Loucy (cell line): ENCODE measurements at regions not wholly inside any gene's neighbourhood (a gene's known extent, or its start where the extent isn't known, plus 50 kb on each side); places are given as distances from the start of the nearest gene placed in this dataset.

Experiments
- EZH2phosphoT487 ChIP-seq: fragments of 200-600 bp; IDR thresholded peaks from 2 replicates; pipeline ENCODE4 v1.6.1; 2018; ENCODE audit warnings: antibody characterized with exemption, mild to moderate bottlenecking, moderate library complexity, borderline replicate concordance
- TF ChIP-seq, protein P1 (sequence below): fragments of 200-600 bp; sonication (generic); conservative IDR thresholded peaks from 2 replicates; pipeline ENCODE4 v1.5.1; 2014; ENCODE audit warnings: mild to moderate bottlenecking, antibody characterized with exemption, low read length

DNA sequence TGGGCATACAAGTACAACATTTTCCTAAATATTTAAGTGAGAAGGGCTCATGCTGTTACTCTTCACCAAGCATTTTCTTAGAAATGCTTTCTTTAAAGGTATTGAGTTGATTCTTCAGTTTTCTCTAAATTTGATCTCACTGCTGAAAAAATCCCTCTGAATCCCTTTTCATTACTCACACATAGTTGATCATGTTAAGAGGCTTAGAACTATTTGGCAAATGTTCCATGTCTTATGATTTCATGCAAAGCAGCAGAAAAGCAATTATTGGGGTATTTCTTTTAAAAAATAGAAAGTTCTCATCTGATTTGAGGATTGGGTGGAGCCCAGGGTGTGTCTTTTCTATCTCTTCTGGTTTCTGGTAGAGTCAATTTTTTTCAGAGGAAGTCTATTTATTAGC is 1079.8 kb upstream of the ZEB2 start:
- TF ChIP-seq, protein P1, sequence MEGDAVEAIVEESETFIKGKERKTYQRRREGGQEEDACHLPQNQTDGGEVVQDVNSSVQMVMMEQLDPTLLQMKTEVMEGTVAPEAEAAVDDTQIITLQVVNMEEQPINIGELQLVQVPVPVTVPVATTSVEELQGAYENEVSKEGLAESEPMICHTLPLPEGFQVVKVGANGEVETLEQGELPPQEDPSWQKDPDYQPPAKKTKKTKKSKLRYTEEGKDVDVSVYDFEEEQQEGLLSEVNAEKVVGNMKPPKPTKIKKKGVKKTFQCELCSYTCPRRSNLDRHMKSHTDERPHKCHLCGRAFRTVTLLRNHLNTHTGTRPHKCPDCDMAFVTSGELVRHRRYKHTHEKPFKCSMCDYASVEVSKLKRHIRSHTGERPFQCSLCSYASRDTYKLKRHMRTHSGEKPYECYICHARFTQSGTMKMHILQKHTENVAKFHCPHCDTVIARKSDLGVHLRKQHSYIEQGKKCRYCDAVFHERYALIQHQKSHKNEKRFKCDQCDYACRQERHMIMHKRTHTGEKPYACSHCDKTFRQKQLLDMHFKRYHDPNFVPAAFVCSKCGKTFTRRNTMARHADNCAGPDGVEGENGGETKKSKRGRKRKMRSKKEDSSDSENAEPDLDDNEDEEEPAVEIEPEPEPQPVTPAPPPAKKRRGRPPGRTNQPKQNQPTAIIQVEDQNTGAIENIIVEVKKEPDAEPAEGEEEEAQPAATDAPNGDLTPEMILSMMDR, result no peak
- no peak for TF ChIP-seq EZH2phosphoT487
